Mesothelial cell of epicardium (in vitro differentiated cells): ENCODE measurements at regions not wholly inside any gene's neighbourhood (a gene's known extent, or its start where the extent isn't known, plus 50 kb on each side); places are given as distances from the start of the nearest gene placed in this dataset.

ENCODE experiments used
- DNase-seq, 2 experiments: peaks; one replicate each; pipeline ENCODE4 v3.0.0; 2021; ENCODE audit warnings: low spot score in 2 of 2; ENCODE audit not compliant: unreplicated experiment in 2 of 2
- H3K27ac Mint-ChIP-seq: 2 replicates; pipeline ENCODE4 v1.8.0; 2021; ENCODE audit warnings: mixed read lengths
- H3K27me3 Mint-ChIP-seq: 2 replicates; pipeline ENCODE4 v1.8.0; 2021; ENCODE audit warnings: low read depth, mixed read lengths
- H3K36me3 Mint-ChIP-seq: 2 replicates; pipeline ENCODE4 v1.8.0; 2021; ENCODE audit warnings: mixed read lengths
- H3K4me1 Mint-ChIP-seq: 2 replicates; pipeline ENCODE4 v1.8.0; 2021; ENCODE audit warnings: mixed read lengths
- H3K4me3 Mint-ChIP-seq: 2 replicates; pipeline ENCODE4 v1.8.0; 2021; ENCODE audit warnings: mild to moderate bottlenecking, moderate library complexity, mixed read lengths
- H3K9me3 Mint-ChIP-seq: 2 replicates; pipeline ENCODE4 v1.8.0; 2021; ENCODE audit warnings: mixed read lengths
- CTCF ChIP-seq: fragments of 200-600 bp; sonication (generic); IDR thresholded peaks from one replicate; pipeline ENCODE4 v1.5.0; 2021; ENCODE audit warnings: antibody characterized with exemption; ENCODE audit not compliant: unreplicated experiment

DNA sequence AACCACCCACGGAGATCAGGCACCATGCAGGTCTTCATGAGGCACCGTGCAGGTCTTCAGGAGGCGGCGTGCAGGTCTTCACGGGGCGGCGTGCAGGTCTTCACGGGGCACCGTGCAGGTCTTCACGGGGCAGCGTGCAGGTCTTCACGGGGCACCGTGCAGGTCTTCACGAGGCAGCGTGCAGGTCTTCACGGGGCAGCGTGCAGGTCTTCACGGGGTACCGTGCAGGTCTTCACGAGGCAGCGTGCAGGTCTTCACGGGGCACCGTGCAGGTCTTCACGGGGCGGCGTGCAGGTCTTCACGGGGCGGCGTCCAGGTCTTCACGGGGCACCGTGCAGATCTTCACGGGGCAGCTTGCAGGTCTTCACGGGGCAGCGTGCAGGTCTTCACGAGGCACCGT lies 350.4 kb upstream of the PKDCC start:
- Mint-ChIP-seq H3K27ac (no peak overlapping the region), H3K9me3 (no peaks in the 10 kb centered on the region), H3K36me3 (no peaks in the 10 kb centered on the region), H3K4me1 (peaks cover 27% of the 10 kb centered on the region), H3K27me3 (peaks cover 7% of the 10 kb centered on the region), H3K4me3 (no peak overlapping the region)
- TF ChIP-seq CTCF: no peak
- DNase-seq: no peak

DNA sequence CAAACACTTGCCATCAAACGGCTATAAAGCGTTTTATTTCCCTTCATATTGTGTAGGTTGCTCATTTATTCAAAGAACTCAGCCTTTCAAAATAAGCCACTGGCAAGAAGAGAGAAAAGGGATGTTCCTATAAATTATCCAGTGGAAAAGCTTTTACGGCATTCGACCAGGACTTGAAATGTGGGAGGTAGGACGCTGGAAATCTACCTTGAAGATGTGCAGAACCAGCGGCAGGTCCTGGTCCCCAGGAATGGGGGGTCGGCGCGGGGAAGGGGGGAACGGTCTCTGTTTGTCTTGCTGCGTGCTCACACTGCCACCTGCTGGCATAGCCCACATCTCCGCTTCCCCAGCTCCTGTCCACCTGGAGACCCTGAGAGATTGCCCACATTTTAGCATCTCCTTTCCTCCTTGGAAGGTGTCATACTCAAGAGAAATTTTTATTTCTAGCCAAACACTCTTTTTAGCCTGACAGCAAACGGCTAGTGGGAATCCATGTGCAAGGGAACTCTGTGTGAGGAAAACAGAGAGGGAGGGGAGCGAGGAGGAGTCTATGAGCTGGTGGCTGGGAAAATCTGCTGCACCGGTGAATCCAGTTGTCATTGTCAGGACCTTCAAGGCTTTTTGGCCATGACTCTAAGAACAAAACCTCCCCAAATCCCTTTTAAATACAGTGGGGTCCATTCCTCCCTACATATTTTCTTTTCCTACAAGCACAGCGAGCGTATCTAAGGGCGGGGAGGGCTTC lies 349.0 kb upstream of the PKDCC start:
- DNase-seq: peak; percentile 47 to 72
- Mint-ChIP-seq H3K4me3 (peak overlapping the region; percentile 44), H3K36me3 (no peaks in the 10 kb centered on the region), H3K27ac (no peak overlapping the region), H3K9me3 (no peaks in the 10 kb centered on the region), H3K27me3 (peaks cover 7% of the 10 kb centered on the region), H3K4me1 (peaks cover 27% of the 10 kb centered on the region)
- TF ChIP-seq CTCF: peak; percentile 61

- no peaks in the 10 kb centered on the region for H3K36me3 Mint-ChIP-seq
- H3K27ac Mint-ChIP-seq: no peak overlapping the region
- no peak overlapping the region for H3K4me3 Mint-ChIP-seq
- peaks cover 13% of the 10 kb centered on the region for H3K4me1 Mint-ChIP-seq
- DNase-seq: no peak
- no peak for TF ChIP-seq CTCF
- peaks cover 9% of the 10 kb centered on the region for H3K27me3 Mint-ChIP-seq
- H3K9me3 Mint-ChIP-seq: no peaks in the 10 kb centered on the region
Observed at GRCh38 chr2:41701231-41701630, 346.6 kb upstream of the PKDCC start.

GRCh38 chr2:41703123-41703522 lies 344.7 kb upstream of the PKDCC start:
- DNase-seq: no peak
- no peak overlapping the region for H3K27ac Mint-ChIP-seq
- H3K9me3 Mint-ChIP-seq: no peaks in the 10 kb centered on the region
- peaks cover 9% of the 10 kb centered on the region for H3K27me3 Mint-ChIP-seq
- no peak overlapping the region for H3K4me3 Mint-ChIP-seq
- TF ChIP-seq CTCF: no peak
- H3K4me1 Mint-ChIP-seq: peaks cover 11% of the 10 kb centered on the region
- H3K36me3 Mint-ChIP-seq: no peaks in the 10 kb centered on the region

DNA sequence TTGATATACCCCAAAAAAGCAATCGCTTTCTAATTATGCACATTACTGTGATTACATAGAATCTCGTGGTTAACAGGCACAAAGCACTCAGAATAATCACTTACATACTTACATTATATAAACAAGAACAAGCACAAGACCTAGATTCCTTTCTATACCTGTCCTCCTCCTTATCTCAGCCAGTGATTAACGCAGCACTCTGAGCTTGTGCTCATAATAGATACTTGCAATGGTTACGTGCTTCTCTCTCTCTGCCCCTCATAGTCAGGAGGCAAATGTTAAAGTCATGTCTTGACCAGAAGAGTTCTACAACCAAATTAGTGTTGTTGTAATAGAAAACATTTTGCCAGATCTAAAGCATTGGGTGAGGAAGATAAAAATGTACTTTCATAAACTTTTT lies 342.2 kb upstream of the PKDCC start:
- H3K4me1 Mint-ChIP-seq: no peaks in the 10 kb centered on the region
- no peak for DNase-seq
- H3K27me3 Mint-ChIP-seq: peaks cover 2% of the 10 kb centered on the region
- TF ChIP-seq CTCF: no peak
- H3K36me3 Mint-ChIP-seq: no peaks in the 10 kb centered on the region
- no peaks in the 10 kb centered on the region for H3K9me3 Mint-ChIP-seq
- H3K27ac Mint-ChIP-seq: no peak overlapping the region
- no peak overlapping the region for H3K4me3 Mint-ChIP-seq
